GM10847 (cell line): ENCODE measurements at regions not wholly inside any gene's neighbourhood (a gene's known extent, or its start where the extent isn't known, plus 50 kb on each side); places are given as distances from the start of the nearest gene placed in this dataset.

Experiments
- POLR2A ChIP-seq: IDR thresholded peaks from 2 replicates; pipeline ENCODE4 v1.6.1; 2011; ENCODE audit not compliant: insufficient read length; ENCODE audit errors: extremely low read depth

GRCh38 chr1:59085101-59085500 lies 211.8 kb upstream of the FGGY start:
- no peak for TF ChIP-seq POLR2A

- no peak for TF ChIP-seq POLR2A
Observed at GRCh38 chr1:59089036-59089798, 207.7 kb upstream of the FGGY start.

- TF ChIP-seq POLR2A, result no peak
Observed at GRCh38 chr1:59089922-59090457, 206.9 kb upstream of the FGGY start.

- TF ChIP-seq POLR2A, result no peak
Observed at GRCh38 chr1:59092126-59092525, 204.8 kb upstream of the FGGY start.

- no peak for TF ChIP-seq POLR2A
Observed at GRCh38 chr1:59094001-59094400, 202.9 kb upstream of the FGGY start.

GRCh38 chr1:59096501-59096900 lies 200.4 kb upstream of the FGGY start:
- TF ChIP-seq POLR2A, result no peak

GRCh38 chr1:59098655-59099054 lies 198.2 kb upstream of the FGGY start:
- no peak for TF ChIP-seq POLR2A

- no peak for TF ChIP-seq POLR2A
Observed at GRCh38 chr1:59100708-59101374, 196.1 kb upstream of the FGGY start.

- TF ChIP-seq POLR2A, result no peak
Observed at GRCh38 chr1:59101518-59101917, 195.4 kb upstream of the FGGY start.

- TF ChIP-seq POLR2A, result no peak
Observed at GRCh38 chr1:59103457-59103856, 193.4 kb upstream of the FGGY start.

GRCh38 chr1:59104191-59104760 lies 192.6 kb upstream of the FGGY start:
- no peak for TF ChIP-seq POLR2A

GRCh38 chr1:59105548-59106507 lies 191.1 kb upstream of the FGGY start:
- no peak for TF ChIP-seq POLR2A

- TF ChIP-seq POLR2A, result no peak
Observed at GRCh38 chr1:59107516-59107915, 189.4 kb upstream of the FGGY start.

GRCh38 chr1:59107916-59108315 lies 189.0 kb upstream of the FGGY start:
- no peak for TF ChIP-seq POLR2A
